GM12878 (cell line): ENCODE measurements at regions not wholly inside any gene's neighbourhood (a gene's known extent, or its start where the extent isn't known, plus 50 kb on each side); places are given as distances from the start of the nearest gene placed in this dataset.

Experiments
- ATAC-seq: fragments of 200-7000 bp; cut with Tn5 transposase; 3 replicates; pipeline ENCODE4 v1.9.1; 2020; ENCODE audit warnings: mild to moderate bottlenecking, moderate library complexity
- BruUV-seq: library from RNA; stranded (reverse); fragments of 400-500 nt; replicated peaks from 2 replicates; lab custom pipeline; 2021; lab: Mats Ljungman, UMichigan
- CTCF ChIA-PET: fragments of 300-600 bp; sonication (Branson Sonifier 250); formaldehyde crosslinking; extraction: SDS; loops from one replicate; lab custom pipeline; 2021; ENCODE audit warnings: inconsistent platforms; lab: Yijun Ruan, JAX
- POLR2A ChIA-PET: fragments of 350-600 bp; formaldehyde crosslinking; extraction: SDS; loops from one replicate; lab custom pipeline; 2021; ENCODE audit warnings: inconsistent platforms; lab: Charles Lee
- RAD21 ChIA-PET: fragments of 300-600 bp; sonication (Branson Sonifier 250); formaldehyde crosslinking; loops from one replicate; lab custom pipeline; 2023; ENCODE audit warnings: antibody characterized with exemption; ENCODE audit not compliant: unreplicated experiment; lab: Charles Lee
- SMC1A ChIA-PET: fragments of 300-600 bp; sonication (Branson Sonifier 250); formaldehyde crosslinking; loops from one replicate; lab custom pipeline; 2023; ENCODE audit not compliant: unreplicated experiment, uncharacterized antibody; lab: Charles Lee
- DNase-seq: peaks from one replicate; pipeline ENCODE4 v3.0.0-alpha.2; 2011; ENCODE audit warnings: low read depth, low spot score
- FAIRE-seq: peaks from 3 replicates; lab custom pipeline; 2011; peaks lifted over from hg19 to GRCh38; lab: Jason Lieb, UNC
- H2AFZ ChIP-seq: 2 replicates; pipeline ENCODE4 v1.6.0; 2011; ENCODE audit warnings: low read depth, low read length, control low read depth; ENCODE audit not compliant: control insufficient read depth
- H3K27ac ChIP-seq: 2 replicates; pipeline ENCODE4 v1.5.1; 2011; ENCODE audit warnings: control low read depth; ENCODE audit not compliant: control insufficient read depth, insufficient read depth
- H3K27me3 ChIP-seq, 2 experiments: replicated peaks in 1 of 2; 2 replicates each; pipeline versions ENCODE4 v1.6.0 to v1.6.1; 2011; ENCODE audit warnings: low read length in 1 of 2; ENCODE audit not compliant: control insufficient read depth in 2 of 2, insufficient read depth in 2 of 2
- H3K36me3 ChIP-seq, 2 experiments: 2 replicates each; pipeline ENCODE4 v1.5.1; 2011; ENCODE audit warnings: low read length in 1 of 2; ENCODE audit not compliant: control insufficient read depth in 2 of 2, insufficient read depth in 2 of 2
- H3K4me1 ChIP-seq: 2 replicates; pipeline ENCODE4 v1.6.1; 2011; ENCODE audit warnings: mild to moderate bottlenecking, low read length, moderate library complexity, mixed read lengths; ENCODE audit not compliant: control insufficient read depth, insufficient read depth
- H3K4me2 ChIP-seq: 2 replicates; pipeline ENCODE4 v1.6.0; 2011; ENCODE audit warnings: control low read depth; ENCODE audit not compliant: control insufficient read depth, insufficient read depth
- H3K4me3 ChIP-seq: fragments of 200-600 bp; sonication (generic); 2 replicates; pipeline ENCODE4 v1.5.1; 2016
- H3K79me2 ChIP-seq: 2 replicates; pipeline ENCODE4 v1.6.0; 2011; ENCODE audit warnings: low read length; ENCODE audit not compliant: control insufficient read depth, insufficient read depth
- H3K9ac ChIP-seq: 2 replicates; pipeline ENCODE4 v1.8.0; 2011; ENCODE audit warnings: low read length, control low read depth, mixed read lengths; ENCODE audit not compliant: control insufficient read depth, insufficient read depth
- H3K9me3 ChIP-seq: replicated peaks from 3 replicates; pipeline ENCODE4 v1.5.1; 2011; ENCODE audit warnings: mild to moderate bottlenecking, low read length; ENCODE audit not compliant: control insufficient read depth, insufficient read depth
- H4K20me1 ChIP-seq: 2 replicates; pipeline ENCODE4 v1.6.0; 2011; ENCODE audit not compliant: control insufficient read depth, insufficient read depth
- BACH1 ChIP-seq: fragments of 450-650 bp; IDR thresholded peaks from 2 replicates; pipeline ENCODE4 v1.6.1; 2017; ENCODE audit warnings: mild to moderate bottlenecking, borderline replicate concordance
- EGR1 ChIP-seq, 2 experiments: IDR thresholded peaks; 1 replicate in 1 of 2; 2 replicates in 1 of 2; pipeline ENCODE4 v1.6.1; 2011 to 2012; ENCODE audit warnings: low read depth in 2 of 2, low read length in 2 of 2, borderline replicate concordance in 1 of 2, mild to moderate bottlenecking in 1 of 2, moderate library complexity in 1 of 2
- IKZF1 ChIP-seq: fragments of 450-650 bp; conservative IDR thresholded peaks from 2 replicates; pipeline ENCODE4 v1.6.1; 2017; ENCODE audit warnings: antibody characterized with exemption, mild to moderate bottlenecking
- MTA2 ChIP-seq: fragments of 450-650 bp; IDR thresholded peaks from 2 replicates; pipeline ENCODE4 v1.6.1; 2016; ENCODE audit warnings: low read depth, mild to moderate bottlenecking, moderate library complexity
- PAX5 ChIP-seq: IDR thresholded peaks from 2 replicates; pipeline ENCODE4 v1.6.1; 2011; ENCODE audit warnings: low read depth, low read length, borderline replicate concordance
- PBX3 ChIP-seq: IDR thresholded peaks from 2 replicates; pipeline ENCODE4 v1.6.1; 2011; ENCODE audit warnings: mild to moderate bottlenecking, low read depth, low read length, moderate library complexity; ENCODE audit not compliant: insufficient replicate concordance
- POLR2AphosphoS2 ChIP-seq: IDR thresholded peaks from 2 replicates; pipeline ENCODE4 v1.6.1; 2011; ENCODE audit warnings: low read depth, mild to moderate bottlenecking, low read length, improper control_type of control experiment, moderate library complexity
- RAD51 ChIP-seq: fragments of 450-650 bp; IDR thresholded peaks from 2 replicates; pipeline ENCODE4 v1.6.1; 2016; ENCODE audit warnings: moderate library complexity, mild to moderate bottlenecking, inconsistent platforms
- SIX5 ChIP-seq: IDR thresholded peaks from 2 replicates; pipeline ENCODE4 v1.6.1; 2011; ENCODE audit warnings: mild to moderate bottlenecking, low read depth, low read length, moderate library complexity; ENCODE audit not compliant: severe bottlenecking
- ZNF622 ChIP-seq: fragments of 450-650 bp; IDR thresholded peaks from 2 replicates; pipeline ENCODE4 v1.6.1; 2017; ENCODE audit warnings: mild to moderate bottlenecking, inconsistent platforms
- WGBS: methylation state at CpG from one replicate; pipeline ENCODE4 v1.1.6; 2016; ENCODE audit warnings: low lambda C conversion rate; ENCODE audit not compliant: insufficient replicate concordance, insufficient coverage; ENCODE audit errors: missing lambda C conversion rate; 5-methylcytosine and 5-hydroxymethylcytosine counted together
- in situ Hi-C: fragments of 300-500 bp; cut with MboI; formaldehyde crosslinking; loops from 9 replicates; pipeline ENCODE4 v1.14.3; 2018; ENCODE audit warnings: mixed read lengths
- intact Hi-C: fragments of 100-400 bp; cut with micrococcal nuclease; formaldehyde crosslinking; loops from one replicate; pipeline ENCODE4 v1.14.2; 2022; ENCODE audit not compliant: unreplicated experiment

- CTCF ChIA-PET, result no interaction called here
- in situ Hi-C loops (no loop called here), intact Hi-C loops (no loop called here)
- H3K27me3 ChIP-seq, result no peaks in the 10 kb centered on the region
- no TSS peak for BruUV-seq
- no peaks in the 10 kb centered on the region for H4K20me1 ChIP-seq
- H3K9ac ChIP-seq, result no peak overlapping the region
- POLR2A ChIA-PET, result no interaction called here
- no peak overlapping the region for H3K4me3 ChIP-seq
- no peaks in the 10 kb centered on the region for H3K36me3 ChIP-seq
- H3K4me1 ChIP-seq, result peaks cover 11% of the 10 kb centered on the region
- ATAC-seq (no peak), DNase-seq (no peak), FAIRE-seq (no peak)
- no peak overlapping the region for H3K4me2 ChIP-seq
- 31% methylated on average over 2 of the region's 2 CpGs for WGBS
- H3K27ac ChIP-seq, result no peak overlapping the region
- RAD21 ChIA-PET, result no interaction called here
- TF ChIP-seq BACH1 (no peak), ZNF622 (no peak), EGR1 (IDR thresholded peaks at IDR 0.05; ENCODE audit: borderline replicate concordance in 1 of 2, low read depth in 2 of 2, low read length in 2 of 2) (no peak), RAD51 (no peak), PBX3 (no peak), SIX5 (no peak), PAX5 (no peak), IKZF1 (no peak), POLR2AphosphoS2 (no peak), MTA2 (no peak)
- SMC1A ChIA-PET, result interaction anchor here (1.0 to 1.8 kb wide), 3 partner anchors 8 to 14 kb away, joined by 3 to 5 read pairs (median 4); no protein-coding TSS in a partner anchor
- no peak overlapping the region for H2AFZ ChIP-seq
- H3K79me2 ChIP-seq, result no peaks in the 10 kb centered on the region
- H3K9me3 ChIP-seq, result peaks cover 4% of the 10 kb centered on the region; the same call in 2 of the 3 replicates
These were observed 277.6 kb upstream of the STT3B start for GRCh38 chr3:31255007-31255581.
